ENCODE measurements at regions not wholly inside any gene's neighbourhood (a gene's known extent, or its start where the extent isn't known, plus 50 kb on each side); places are given as distances from the start of the nearest gene placed in this dataset.
A peak's percentile ranks its signal among the peaks of the same experiment; 100 is the strongest.
"Not testable (repeated sequence)": the region's sequence is repeated elsewhere in the genome, so short reads cannot be mapped to it uniquely, and the experiment has no call there.

DNA sequence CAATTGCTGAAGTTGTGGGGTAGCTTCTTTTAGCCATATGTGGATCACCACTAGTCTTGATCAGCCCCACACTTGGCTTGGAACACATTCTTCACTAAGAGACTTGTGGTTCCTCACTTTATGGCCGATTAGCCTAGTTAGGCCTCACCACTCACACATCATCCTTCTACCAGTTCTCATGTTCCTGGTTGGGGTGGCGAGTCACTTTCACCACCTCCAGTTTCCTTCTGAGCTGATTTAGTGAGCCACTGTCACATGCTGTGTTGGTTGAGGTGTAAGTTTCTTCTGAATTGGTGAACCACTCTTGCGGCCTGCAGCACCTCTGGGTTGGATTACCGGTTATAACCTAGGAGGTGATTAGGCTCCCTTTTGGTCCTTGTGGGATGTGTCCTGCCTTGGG lies 459.3 kb downstream of the CDY1 start:
- H3K36me3 Mint-ChIP-seq; H3K27me3 Mint-ChIP-seq (ENCODE audit: low read depth in 2 of 2); H3K27me3 ChIP-seq (ENCODE audit: control insufficient read depth, insufficient read depth, low read length); H3K4me1 ChIP-seq (ENCODE audit: control insufficient read depth, insufficient read depth, low read length); intact Hi-C loops (cut with micrococcal nuclease); H3K9me3 Mint-ChIP-seq; H3K27ac ChIP-seq (ENCODE audit: low read length); H3K27ac Mint-ChIP-seq; H3K4me1 Mint-ChIP-seq; H3K36me3 ChIP-seq (ENCODE audit: control insufficient read depth, insufficient read depth, low read length); H3K9me3 ChIP-seq (ENCODE audit: control insufficient read depth, insufficient read depth, low read length); H3K4me3 Mint-ChIP-seq; DNase-seq; H3K4me3 ChIP-seq (ENCODE audit: low read length): not testable (repeated sequence)
- peak in 1 of 3 donors; percentile 40 for ATAC-seq
- WGBS (ENCODE audit: insufficient coverage) = no CpG with 5 or more reads among the region's 4 CpGs

DNA sequence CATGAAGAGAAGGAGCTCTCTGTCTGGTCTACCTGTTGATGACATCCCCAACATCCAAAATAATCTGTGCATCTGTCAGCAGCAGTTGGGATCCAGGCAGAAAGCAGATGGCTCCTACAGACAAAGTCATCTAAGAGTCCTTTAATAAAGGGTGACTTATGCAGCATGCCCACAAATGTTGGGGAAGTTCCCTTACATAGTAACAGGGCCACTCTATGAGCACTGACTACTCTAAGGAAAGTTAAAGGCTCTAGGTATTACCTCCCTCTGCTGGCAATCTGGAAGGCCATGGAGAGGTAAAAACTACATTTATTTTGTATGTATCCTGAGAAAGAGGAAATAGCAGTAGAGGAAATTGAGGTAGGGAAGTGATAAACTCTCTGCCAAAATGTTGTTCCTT lies 465.2 kb downstream of the CDY1 start:
- intact Hi-C loops (cut with micrococcal nuclease); H3K27me3 Mint-ChIP-seq (ENCODE audit: low read depth in 2 of 2); H3K4me1 Mint-ChIP-seq: not testable (repeated sequence)

More for the DNA sequence above, 465.2 kb downstream of the CDY1 start:
- ATAC-seq; H3K9me3 ChIP-seq (ENCODE audit: control insufficient read depth, insufficient read depth, low read length); DNase-seq; H3K27me3 ChIP-seq (ENCODE audit: control insufficient read depth, insufficient read depth, low read length); H3K4me1 ChIP-seq (ENCODE audit: control insufficient read depth, insufficient read depth, low read length); H3K4me3 Mint-ChIP-seq; H3K4me3 ChIP-seq (ENCODE audit: low read length); H3K9me3 Mint-ChIP-seq; H3K27ac Mint-ChIP-seq; H3K36me3 ChIP-seq (ENCODE audit: control insufficient read depth, insufficient read depth, low read length); H3K36me3 Mint-ChIP-seq; H3K27ac ChIP-seq (ENCODE audit: low read length): not testable (repeated sequence)

Data from natural killer cell (primary cell).